ENCODE measurements at regions not wholly inside any gene's neighbourhood (a gene's known extent, or its start where the extent isn't known, plus 50 kb on each side); places are given as distances from the start of the nearest gene placed in this dataset.

- CTCF ChIA-PET = no interaction called here
- no peak for DNase-seq (ENCODE audit: extremely low spot score)
- POLR2A ChIA-PET = no interaction called here
- TF ChIP-seq BHLHE40 (IDR thresholded peaks at IDR 0.05; ENCODE audit: borderline replicate concordance) (no peak), CTBP1 (IDR thresholded peaks at IDR 0.05; ENCODE audit: borderline replicate concordance) (no peak), NFRKB (IDR thresholded peaks at IDR 0.05) (no peak), LEF1 (IDR thresholded peaks at IDR 0.05; ENCODE audit: borderline replicate concordance) (no peak), SP1 (IDR thresholded peaks at IDR 0.05) (no peak), ARNT (IDR thresholded peaks at IDR 0.05) (no peak), L3MBTL2 (conservative IDR thresholded peaks at IDR 0.05) (no peak)
Observed at GRCh38 chr10:91061187-91061586, 140.3 kb upstream of the ANKRD1 start.

DNA sequence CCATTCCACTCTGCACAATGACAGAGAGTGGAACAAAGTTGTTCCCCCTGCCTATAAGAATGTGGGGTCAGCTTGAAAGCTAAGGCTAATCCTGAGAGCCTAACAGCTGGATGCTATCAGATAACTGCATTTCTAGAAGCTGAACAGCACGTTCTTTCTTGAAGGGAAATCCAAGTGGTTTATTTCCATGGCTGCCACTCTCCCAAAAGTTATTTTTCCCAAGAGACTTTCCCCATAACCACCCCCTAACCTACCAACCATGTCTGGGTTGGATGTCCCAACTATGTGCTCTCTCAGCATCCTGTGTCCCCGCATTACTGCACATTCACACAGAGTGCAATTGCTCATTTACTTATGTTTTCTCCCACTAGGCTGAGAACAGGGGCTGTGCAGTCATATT, 140.7 kb upstream of the ANKRD1 start:
- ChIA-PET POLR2A (no interaction called here), CTCF (no interaction called here)
- DNase-seq (ENCODE audit: extremely low spot score) = no peak
- no peak for TF ChIP-seq FOXM1 (IDR thresholded peaks at IDR 0.05; ENCODE audit: borderline replicate concordance)
- no peak for TF ChIP-seq NFRKB (IDR thresholded peaks at IDR 0.05)
- no peak for TF ChIP-seq ARNT (IDR thresholded peaks at IDR 0.05)
- TF ChIP-seq FOXK2 (IDR thresholded peaks at IDR 0.05) = no peak
- no peak for TF ChIP-seq ZNF384 (IDR thresholded peaks at IDR 0.05)
- no peak for TF ChIP-seq HDGF (IDR thresholded peaks at IDR 0.05; ENCODE audit: borderline replicate concordance)
- TF ChIP-seq, protein P1, sequence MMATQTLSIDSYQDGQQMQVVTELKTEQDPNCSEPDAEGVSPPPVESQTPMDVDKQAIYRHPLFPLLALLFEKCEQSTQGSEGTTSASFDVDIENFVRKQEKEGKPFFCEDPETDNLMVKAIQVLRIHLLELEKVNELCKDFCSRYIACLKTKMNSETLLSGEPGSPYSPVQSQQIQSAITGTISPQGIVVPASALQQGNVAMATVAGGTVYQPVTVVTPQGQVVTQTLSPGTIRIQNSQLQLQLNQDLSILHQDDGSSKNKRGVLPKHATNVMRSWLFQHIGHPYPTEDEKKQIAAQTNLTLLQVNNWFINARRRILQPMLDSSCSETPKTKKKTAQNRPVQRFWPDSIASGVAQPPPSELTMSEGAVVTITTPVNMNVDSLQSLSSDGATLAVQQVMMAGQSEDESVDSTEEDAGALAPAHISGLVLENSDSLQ (IDR thresholded peaks at IDR 0.05) = no peak
- TF ChIP-seq ELF4 (IDR thresholded peaks at IDR 0.05) = no peak
- no peak for TF ChIP-seq SP1 (IDR thresholded peaks at IDR 0.05)
- TF ChIP-seq SUZ12 (IDR thresholded peaks at IDR 0.05) = no peak
- no peak for TF ChIP-seq FOXA1 (IDR thresholded peaks at IDR 0.05)
- TF ChIP-seq L3MBTL2 (conservative IDR thresholded peaks at IDR 0.05) = no peak
- TF ChIP-seq LEF1 (IDR thresholded peaks at IDR 0.05; ENCODE audit: borderline replicate concordance) = no peak
- TF ChIP-seq CTBP1 (IDR thresholded peaks at IDR 0.05; ENCODE audit: borderline replicate concordance) = no peak
- no peak for TF ChIP-seq BHLHE40 (IDR thresholded peaks at IDR 0.05; ENCODE audit: borderline replicate concordance)
- no peak for TF ChIP-seq TARDBP (IDR thresholded peaks at IDR 0.05)

- POLR2A ChIA-PET = no interaction called here
- CTCF ChIA-PET = no interaction called here
Observed at GRCh38 chr10:91062091-91062490, 141.2 kb upstream of the ANKRD1 start.

GRCh38 chr10:91071786-91072185, 148.7 kb upstream of the PCGF5 start:
- ChIA-PET CTCF (no interaction called here), POLR2A (no interaction called here)
- TF ChIP-seq FOXM1 (IDR thresholded peaks at IDR 0.05; ENCODE audit: borderline replicate concordance) (no peak), FOXA1 (IDR thresholded peaks at IDR 0.05) (no peak), HDGF (IDR thresholded peaks at IDR 0.05; ENCODE audit: borderline replicate concordance) (no peak), SP1 (IDR thresholded peaks at IDR 0.05) (no peak), ZNF384 (IDR thresholded peaks at IDR 0.05) (no peak), SUZ12 (IDR thresholded peaks at IDR 0.05) (no peak), L3MBTL2 (conservative IDR thresholded peaks at IDR 0.05) (no peak), TARDBP (IDR thresholded peaks at IDR 0.05) (no peak)
- TF ChIP-seq, protein P1 (IDR thresholded peaks at IDR 0.05) = no peak
- DNase-seq (ENCODE audit: extremely low spot score) = no peak

More at GRCh38 chr10:91062091-91062490, 141.2 kb upstream of the ANKRD1 start:
- DNase-seq (ENCODE audit: extremely low spot score) = no peak
- no peak for TF ChIP-seq FOXM1 (IDR thresholded peaks at IDR 0.05; ENCODE audit: borderline replicate concordance)
- no peak for TF ChIP-seq CTBP1 (IDR thresholded peaks at IDR 0.05; ENCODE audit: borderline replicate concordance)
- TF ChIP-seq, protein P1 (IDR thresholded peaks at IDR 0.05) = no peak
- no peak for TF ChIP-seq LEF1 (IDR thresholded peaks at IDR 0.05; ENCODE audit: borderline replicate concordance)
- TF ChIP-seq BHLHE40 (IDR thresholded peaks at IDR 0.05; ENCODE audit: borderline replicate concordance) = no peak
- no peak for TF ChIP-seq ARNT (IDR thresholded peaks at IDR 0.05)
- TF ChIP-seq TARDBP (IDR thresholded peaks at IDR 0.05) = no peak
- no peak for TF ChIP-seq FOXK2 (IDR thresholded peaks at IDR 0.05)
- TF ChIP-seq ZNF384 (IDR thresholded peaks at IDR 0.05) = no peak
- no peak for TF ChIP-seq SUZ12 (IDR thresholded peaks at IDR 0.05)

GRCh38 chr10:91073286-91073979, 147.0 kb upstream of the PCGF5 start:
- ChIA-PET CTCF (no interaction called here), POLR2A (no interaction called here)
- no peak for TF ChIP-seq BHLHE40 (IDR thresholded peaks at IDR 0.05; ENCODE audit: borderline replicate concordance)
- no peak for TF ChIP-seq FOXM1 (IDR thresholded peaks at IDR 0.05; ENCODE audit: borderline replicate concordance)
- TF ChIP-seq CTBP1 (IDR thresholded peaks at IDR 0.05; ENCODE audit: borderline replicate concordance) = no peak
- no peak for TF ChIP-seq L3MBTL2 (conservative IDR thresholded peaks at IDR 0.05)
- no peak for TF ChIP-seq LEF1 (IDR thresholded peaks at IDR 0.05; ENCODE audit: borderline replicate concordance)
- no peak for TF ChIP-seq FOXK2 (IDR thresholded peaks at IDR 0.05)
- DNase-seq (ENCODE audit: extremely low spot score) = no peak

DNA sequence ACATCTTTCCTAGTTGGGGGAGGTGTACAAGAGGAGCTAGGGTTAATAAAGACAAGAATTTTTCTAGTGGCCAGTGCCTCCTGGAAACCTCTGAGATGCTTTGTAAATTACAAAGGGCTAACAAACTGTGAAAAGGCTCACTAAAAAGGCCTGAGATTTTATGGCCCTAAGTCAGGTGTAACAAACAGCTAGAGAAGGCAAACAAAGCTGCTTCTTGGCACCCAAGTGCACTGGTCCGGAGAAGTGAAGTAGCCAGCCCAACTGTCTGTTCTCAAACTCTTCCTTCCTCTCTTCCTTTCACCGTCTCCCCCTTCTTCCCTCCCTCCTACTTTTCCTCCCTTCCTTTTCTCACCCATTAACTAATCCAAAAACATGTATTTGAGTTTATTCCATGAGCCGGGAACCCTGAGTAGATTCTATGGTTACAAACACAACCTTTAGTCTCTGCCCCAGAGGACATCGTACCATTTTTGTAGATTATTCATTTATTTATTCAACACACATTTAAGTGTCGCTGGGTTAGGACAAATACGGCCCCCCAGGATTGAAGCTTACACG, 143.4 kb upstream of the PCGF5 start:
- CTCF ChIA-PET = interaction anchor here (0.5 kb wide), 1 partner anchor 12 kb away, joined by 3 read pairs; no protein-coding TSS in a partner anchor
- TF ChIP-seq CTBP1 (IDR thresholded peaks at IDR 0.05; ENCODE audit: borderline replicate concordance) (no peak), TARDBP (IDR thresholded peaks at IDR 0.05) (no peak), BHLHE40 (IDR thresholded peaks at IDR 0.05; ENCODE audit: borderline replicate concordance) (no peak), NFRKB (IDR thresholded peaks at IDR 0.05) (no peak), SUZ12 (IDR thresholded peaks at IDR 0.05) (no peak)
- TF ChIP-seq, protein P1 (IDR thresholded peaks at IDR 0.05) = no peak
- no peak for DNase-seq (ENCODE audit: extremely low spot score)
- POLR2A ChIA-PET = no interaction called here
